Liver (tissue), 3 donors: ENCODE measurements at regions not wholly inside any gene's neighbourhood (a gene's known extent, or its start where the extent isn't known, plus 50 kb on each side); places are given as distances from the start of the nearest gene placed in this dataset.

ENCODE experiments used
- EGR1 ChIP-seq, 2 donors: IDR thresholded peaks; 2 replicates each; pipeline ENCODE4 v1.6.1; 2016 to 2018; ENCODE audit warnings: antibody characterized with exemption in 2 of 2, low read depth in 2 of 2
- FOXA2 ChIP-seq: IDR thresholded peaks from 2 replicates; pipeline ENCODE4 v1.6.1; 2016; ENCODE audit warnings: antibody characterized with exemption
- GABPA ChIP-seq, 2 donors: IDR thresholded peaks in 1 of 2; conservative IDR thresholded peaks in 1 of 2; 2 replicates each; pipeline ENCODE4 v1.6.1; 2016; ENCODE audit warnings: antibody characterized with exemption in 2 of 2, mild to moderate bottlenecking in 1 of 2, moderate library complexity in 1 of 2
- HNF4A ChIP-seq, 2 donors: conservative IDR thresholded peaks; 2 replicates each; pipeline ENCODE4 v1.6.1; 2016; ENCODE audit warnings: antibody characterized with exemption in 2 of 2, mild to moderate bottlenecking in 2 of 2
- HNF4G ChIP-seq: IDR thresholded peaks from 2 replicates; pipeline ENCODE4 v1.6.1; 2016; ENCODE audit warnings: antibody characterized with exemption
- JUND ChIP-seq, 2 donors: IDR thresholded peaks; 2 replicates each; pipeline ENCODE4 v1.6.1; 2016; ENCODE audit warnings: antibody characterized with exemption in 2 of 2
- RAD21 ChIP-seq, 2 donors: IDR thresholded peaks; 2 replicates each; pipeline ENCODE4 v1.6.1; 2016; ENCODE audit warnings: antibody characterized with exemption in 2 of 2, mild to moderate bottlenecking in 2 of 2
- RXRA ChIP-seq, 2 donors: IDR thresholded peaks; 2 replicates each; pipeline ENCODE4 v1.6.1; 2017 to 2018; ENCODE audit warnings: antibody characterized with exemption in 2 of 2, mild to moderate bottlenecking in 1 of 2
- SP1 ChIP-seq: IDR thresholded peaks from 2 replicates; pipeline ENCODE4 v1.6.1; 2018; ENCODE audit warnings: antibody characterized with exemption, mild to moderate bottlenecking
- TAF1 ChIP-seq: conservative IDR thresholded peaks from 2 replicates; pipeline ENCODE4 v1.6.1; 2016; ENCODE audit warnings: antibody characterized with exemption, mild to moderate bottlenecking
- TF ChIP-seq, protein P1 (sequence below): fragments of 150-350 bp; IDR thresholded peaks from 2 replicates; pipeline ENCODE4 v1.5.1; 2017; ENCODE audit warnings: improper control_type of control experiment, low read depth, low read length; ENCODE audit not compliant: missing input control
- TF ChIP-seq, protein P2 (sequence below): IDR thresholded peaks from 2 replicates; pipeline ENCODE4 v1.6.1; 2016; ENCODE audit warnings: antibody characterized with exemption
- TF ChIP-seq, protein P3 (sequence below): IDR thresholded peaks from 2 replicates; pipeline ENCODE4 v1.6.1; 2016; ENCODE audit warnings: antibody characterized with exemption, mild to moderate bottlenecking
- TF ChIP-seq, protein P4 (sequence below): IDR thresholded peaks from 2 replicates; pipeline ENCODE4 v1.6.1; 2016; ENCODE audit warnings: antibody characterized with exemption
- donor health status: healthy.
- donor health status: healthy.

DNA sequence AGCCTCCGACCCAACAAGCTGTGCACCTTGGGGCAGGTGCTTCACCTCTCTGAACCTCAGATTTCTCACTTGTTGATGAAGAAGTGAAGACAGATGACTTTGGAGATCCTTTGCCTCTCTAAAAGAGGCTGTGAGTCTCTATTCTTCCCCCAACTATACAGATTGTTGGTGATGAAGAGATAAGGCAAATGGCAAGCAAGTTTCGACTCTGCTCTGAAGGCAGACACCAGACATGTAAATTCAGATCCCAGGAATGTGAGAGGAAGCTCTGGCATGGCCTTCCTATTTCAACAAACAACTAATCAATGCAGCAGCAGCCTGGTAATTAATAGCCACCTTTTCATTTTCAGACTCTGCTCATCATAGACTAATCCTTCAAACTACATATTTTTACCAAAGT is 74.2 kb upstream of the EGR2 start:
- TF ChIP-seq FOXA2 (no peak), RAD21 (IDR thresholded peaks at IDR 0.05) (no peak), JUND (IDR thresholded peaks at IDR 0.05) (no peak), TAF1 (no peak), HNF4G (no peak), HNF4A (conservative IDR thresholded peaks at IDR 0.05) (no peak), SP1 (no peak), EGR1 (IDR thresholded peaks at IDR 0.05; ENCODE audit: low read depth in 2 of 2) (no peak), GABPA (IDR thresholded peaks at IDR 0.05 in 1 of 2, conservative IDR thresholded peaks at IDR 0.05 in 1 of 2) (no peak), RXRA (IDR thresholded peaks at IDR 0.05) (no peak)
- TF ChIP-seq, protein P1, sequence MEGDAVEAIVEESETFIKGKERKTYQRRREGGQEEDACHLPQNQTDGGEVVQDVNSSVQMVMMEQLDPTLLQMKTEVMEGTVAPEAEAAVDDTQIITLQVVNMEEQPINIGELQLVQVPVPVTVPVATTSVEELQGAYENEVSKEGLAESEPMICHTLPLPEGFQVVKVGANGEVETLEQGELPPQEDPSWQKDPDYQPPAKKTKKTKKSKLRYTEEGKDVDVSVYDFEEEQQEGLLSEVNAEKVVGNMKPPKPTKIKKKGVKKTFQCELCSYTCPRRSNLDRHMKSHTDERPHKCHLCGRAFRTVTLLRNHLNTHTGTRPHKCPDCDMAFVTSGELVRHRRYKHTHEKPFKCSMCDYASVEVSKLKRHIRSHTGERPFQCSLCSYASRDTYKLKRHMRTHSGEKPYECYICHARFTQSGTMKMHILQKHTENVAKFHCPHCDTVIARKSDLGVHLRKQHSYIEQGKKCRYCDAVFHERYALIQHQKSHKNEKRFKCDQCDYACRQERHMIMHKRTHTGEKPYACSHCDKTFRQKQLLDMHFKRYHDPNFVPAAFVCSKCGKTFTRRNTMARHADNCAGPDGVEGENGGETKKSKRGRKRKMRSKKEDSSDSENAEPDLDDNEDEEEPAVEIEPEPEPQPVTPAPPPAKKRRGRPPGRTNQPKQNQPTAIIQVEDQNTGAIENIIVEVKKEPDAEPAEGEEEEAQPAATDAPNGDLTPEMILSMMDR = no peak
- TF ChIP-seq, protein P2, sequence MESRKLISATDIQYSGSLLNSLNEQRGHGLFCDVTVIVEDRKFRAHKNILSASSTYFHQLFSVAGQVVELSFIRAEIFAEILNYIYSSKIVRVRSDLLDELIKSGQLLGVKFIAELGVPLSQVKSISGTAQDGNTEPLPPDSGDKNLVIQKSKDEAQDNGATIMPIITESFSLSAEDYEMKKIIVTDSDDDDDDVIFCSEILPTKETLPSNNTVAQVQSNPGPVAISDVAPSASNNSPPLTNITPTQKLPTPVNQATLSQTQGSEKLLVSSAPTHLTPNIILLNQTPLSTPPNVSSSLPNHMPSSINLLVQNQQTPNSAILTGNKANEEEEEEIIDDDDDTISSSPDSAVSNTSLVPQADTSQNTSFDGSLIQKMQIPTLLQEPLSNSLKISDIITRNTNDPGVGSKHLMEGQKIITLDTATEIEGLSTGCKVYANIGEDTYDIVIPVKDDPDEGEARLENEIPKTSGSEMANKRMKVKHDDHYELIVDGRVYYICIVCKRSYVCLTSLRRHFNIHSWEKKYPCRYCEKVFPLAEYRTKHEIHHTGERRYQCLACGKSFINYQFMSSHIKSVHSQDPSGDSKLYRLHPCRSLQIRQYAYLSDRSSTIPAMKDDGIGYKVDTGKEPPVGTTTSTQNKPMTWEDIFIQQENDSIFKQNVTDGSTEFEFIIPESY = no peak
- TF ChIP-seq, protein P3, sequence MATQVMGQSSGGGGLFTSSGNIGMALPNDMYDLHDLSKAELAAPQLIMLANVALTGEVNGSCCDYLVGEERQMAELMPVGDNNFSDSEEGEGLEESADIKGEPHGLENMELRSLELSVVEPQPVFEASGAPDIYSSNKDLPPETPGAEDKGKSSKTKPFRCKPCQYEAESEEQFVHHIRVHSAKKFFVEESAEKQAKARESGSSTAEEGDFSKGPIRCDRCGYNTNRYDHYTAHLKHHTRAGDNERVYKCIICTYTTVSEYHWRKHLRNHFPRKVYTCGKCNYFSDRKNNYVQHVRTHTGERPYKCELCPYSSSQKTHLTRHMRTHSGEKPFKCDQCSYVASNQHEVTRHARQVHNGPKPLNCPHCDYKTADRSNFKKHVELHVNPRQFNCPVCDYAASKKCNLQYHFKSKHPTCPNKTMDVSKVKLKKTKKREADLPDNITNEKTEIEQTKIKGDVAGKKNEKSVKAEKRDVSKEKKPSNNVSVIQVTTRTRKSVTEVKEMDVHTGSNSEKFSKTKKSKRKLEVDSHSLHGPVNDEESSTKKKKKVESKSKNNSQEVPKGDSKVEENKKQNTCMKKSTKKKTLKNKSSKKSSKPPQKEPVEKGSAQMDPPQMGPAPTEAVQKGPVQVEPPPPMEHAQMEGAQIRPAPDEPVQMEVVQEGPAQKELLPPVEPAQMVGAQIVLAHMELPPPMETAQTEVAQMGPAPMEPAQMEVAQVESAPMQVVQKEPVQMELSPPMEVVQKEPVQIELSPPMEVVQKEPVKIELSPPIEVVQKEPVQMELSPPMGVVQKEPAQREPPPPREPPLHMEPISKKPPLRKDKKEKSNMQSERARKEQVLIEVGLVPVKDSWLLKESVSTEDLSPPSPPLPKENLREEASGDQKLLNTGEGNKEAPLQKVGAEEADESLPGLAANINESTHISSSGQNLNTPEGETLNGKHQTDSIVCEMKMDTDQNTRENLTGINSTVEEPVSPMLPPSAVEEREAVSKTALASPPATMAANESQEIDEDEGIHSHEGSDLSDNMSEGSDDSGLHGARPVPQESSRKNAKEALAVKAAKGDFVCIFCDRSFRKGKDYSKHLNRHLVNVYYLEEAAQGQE = no peak
- TF ChIP-seq, protein P4, sequence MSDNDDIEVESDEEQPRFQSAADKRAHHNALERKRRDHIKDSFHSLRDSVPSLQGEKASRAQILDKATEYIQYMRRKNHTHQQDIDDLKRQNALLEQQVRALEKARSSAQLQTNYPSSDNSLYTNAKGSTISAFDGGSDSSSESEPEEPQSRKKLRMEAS = no peak
